ENCODE measurements at regions not wholly inside any gene's neighbourhood (a gene's known extent, or its start where the extent isn't known, plus 50 kb on each side); places are given as distances from the start of the nearest gene placed in this dataset.

DNA sequence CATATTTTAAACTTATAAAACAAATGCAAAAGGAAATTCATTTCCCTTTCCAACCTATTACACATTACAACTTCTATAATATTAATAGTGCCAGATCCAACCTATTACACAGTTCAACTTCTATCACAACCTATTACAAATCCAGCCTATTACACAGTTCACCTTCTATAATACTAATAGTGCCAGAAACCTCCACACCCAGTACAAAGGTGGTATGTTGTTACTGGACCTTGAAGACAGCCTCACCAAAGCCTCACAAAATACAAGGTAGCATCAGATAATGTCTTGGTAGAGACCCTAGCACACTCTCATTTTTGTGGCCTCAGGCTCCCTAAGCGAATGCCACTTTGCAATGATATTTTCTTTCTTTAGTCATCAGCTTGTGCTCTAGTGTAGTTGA is 68.7 kb upstream of the PELI2 start:
- Histone ChIP-seq H3K4me3 (no peak overlapping the region), H3K9me3 (no peaks in the 10 kb centered on the region), H3K27me3 (no peaks in the 10 kb centered on the region), H3K36me3 (no peaks in the 10 kb centered on the region), H3K4me1 (no peaks in the 10 kb centered on the region), H3K27ac (no peak overlapping the region)
- intact Hi-C loops (cut with DNase I): no loop called here
- WGBS, 2 donors: 94 to 97% methylated on average over 1 of the region's 1 CpG
- TF ChIP-seq, protein P1, sequence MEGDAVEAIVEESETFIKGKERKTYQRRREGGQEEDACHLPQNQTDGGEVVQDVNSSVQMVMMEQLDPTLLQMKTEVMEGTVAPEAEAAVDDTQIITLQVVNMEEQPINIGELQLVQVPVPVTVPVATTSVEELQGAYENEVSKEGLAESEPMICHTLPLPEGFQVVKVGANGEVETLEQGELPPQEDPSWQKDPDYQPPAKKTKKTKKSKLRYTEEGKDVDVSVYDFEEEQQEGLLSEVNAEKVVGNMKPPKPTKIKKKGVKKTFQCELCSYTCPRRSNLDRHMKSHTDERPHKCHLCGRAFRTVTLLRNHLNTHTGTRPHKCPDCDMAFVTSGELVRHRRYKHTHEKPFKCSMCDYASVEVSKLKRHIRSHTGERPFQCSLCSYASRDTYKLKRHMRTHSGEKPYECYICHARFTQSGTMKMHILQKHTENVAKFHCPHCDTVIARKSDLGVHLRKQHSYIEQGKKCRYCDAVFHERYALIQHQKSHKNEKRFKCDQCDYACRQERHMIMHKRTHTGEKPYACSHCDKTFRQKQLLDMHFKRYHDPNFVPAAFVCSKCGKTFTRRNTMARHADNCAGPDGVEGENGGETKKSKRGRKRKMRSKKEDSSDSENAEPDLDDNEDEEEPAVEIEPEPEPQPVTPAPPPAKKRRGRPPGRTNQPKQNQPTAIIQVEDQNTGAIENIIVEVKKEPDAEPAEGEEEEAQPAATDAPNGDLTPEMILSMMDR (IDR thresholded peaks at IDR 0.05): no peak
- DNase-seq: no peak
- ATAC-seq: no peak

DNA sequence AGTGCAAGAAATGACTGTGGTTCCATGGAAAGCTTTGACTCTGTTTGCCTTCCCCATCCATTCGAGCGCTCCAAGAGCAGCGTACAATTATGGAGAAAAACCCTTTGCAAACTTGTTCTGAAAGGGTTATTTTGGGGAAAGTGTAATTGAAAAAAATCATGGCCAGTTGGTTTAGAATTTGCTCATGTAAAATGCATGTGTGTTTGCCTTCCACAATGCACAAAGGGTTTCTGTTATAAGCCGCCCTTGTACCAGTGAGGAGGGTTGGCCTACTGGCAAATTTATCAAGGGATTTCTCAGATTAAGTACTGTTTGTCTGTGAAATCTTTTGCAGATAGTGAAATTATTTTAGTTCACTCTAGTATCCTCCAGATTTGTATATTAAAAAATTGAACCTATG is 62.7 kb upstream of the PELI2 start:
- intact Hi-C loops (cut with DNase I): no loop called here
- H3K27me3 ChIP-seq: peaks cover 0 to 5% (median 0%) of the 10 kb centered on the region in 7 donors
- no peaks in the 10 kb centered on the region for H3K36me3 ChIP-seq
- no peaks in the 10 kb centered on the region for H3K4me1 ChIP-seq
- no peaks in the 10 kb centered on the region for H3K9me3 ChIP-seq
- ATAC-seq (no peak), DNase-seq (no peak)
- WGBS, 2 donors: 83% methylated on average over 4 of the region's 4 CpGs
- TF ChIP-seq, protein P1 (IDR thresholded peaks at IDR 0.05): no peak
- no peak overlapping the region for H3K27ac ChIP-seq
- H3K4me3 ChIP-seq: no peak overlapping the region

DNA sequence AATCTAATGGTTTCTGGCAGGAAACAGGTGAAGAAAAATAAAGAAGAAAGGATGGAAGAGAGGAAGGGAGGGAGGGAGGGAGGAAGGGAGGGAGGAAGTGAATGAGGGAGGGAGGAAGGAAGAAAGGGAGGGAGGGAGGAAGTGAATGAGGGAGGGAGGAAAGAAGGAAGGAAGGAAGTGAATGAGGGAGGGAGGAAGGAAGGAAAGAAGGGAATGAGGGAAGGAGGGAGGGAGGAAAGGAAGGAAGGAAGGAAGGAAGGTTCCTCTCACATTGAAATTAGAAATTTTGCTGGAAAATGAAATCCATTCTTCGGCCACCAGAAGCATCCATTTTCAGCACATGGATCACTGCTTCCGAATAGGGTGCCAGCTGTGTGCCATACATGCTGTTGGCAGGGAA is 62.2 kb upstream of the PELI2 start:
- intact Hi-C loops (cut with DNase I): no loop called here
- Histone ChIP-seq H3K9me3 (no peaks in the 10 kb centered on the region), H3K4me1 (no peaks in the 10 kb centered on the region), H3K27me3 (peaks cover 0 to 5% (median 0%) of the 10 kb centered on the region in 7 donors), H3K4me3 (no peak overlapping the region), H3K27ac (no peak overlapping the region), H3K36me3 (no peaks in the 10 kb centered on the region)
- 81 to 88% methylated on average over 2 of the region's 2 CpGs for WGBS, 2 donors
- TF ChIP-seq, protein P1 (IDR thresholded peaks at IDR 0.05): no peak
- ATAC-seq (no peak), DNase-seq (no peak)

DNA sequence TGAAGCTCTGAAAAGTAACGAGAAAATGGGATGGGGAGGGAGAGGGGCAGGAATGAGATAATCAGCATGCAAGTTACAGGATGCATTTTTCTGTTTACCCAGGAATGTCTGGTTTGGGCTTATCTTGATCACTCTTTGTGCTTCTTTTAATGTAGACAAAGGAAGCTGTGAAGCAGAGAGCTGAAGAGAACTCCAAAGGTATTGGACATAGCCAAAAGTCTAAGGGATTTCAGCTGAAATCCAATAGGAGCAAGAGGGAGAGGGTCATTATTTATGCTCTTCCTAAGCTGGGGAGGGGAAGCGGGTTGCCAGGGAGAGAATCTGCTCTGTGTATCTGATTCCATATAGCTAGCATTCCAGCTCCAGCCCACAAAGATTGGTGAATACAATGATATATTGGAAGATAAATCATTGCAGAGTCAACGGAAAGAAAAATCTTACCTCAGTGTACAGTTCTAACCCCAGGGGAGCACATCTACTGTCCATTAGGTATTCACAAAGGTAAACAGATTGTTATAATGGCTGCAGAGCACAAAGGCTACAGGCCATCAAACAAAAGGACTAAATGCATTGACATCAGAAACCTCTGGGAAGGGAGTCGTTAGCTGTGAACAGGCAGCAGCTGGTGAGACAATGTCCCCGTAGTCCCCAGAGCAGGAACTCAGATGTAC is 61.0 kb upstream of the PELI2 start:
- TF ChIP-seq, protein P1 (IDR thresholded peaks at IDR 0.05): no peak
- H3K36me3 ChIP-seq: no peaks in the 10 kb centered on the region
- no peaks in the 10 kb centered on the region for H3K4me1 ChIP-seq
- no peak overlapping the region for H3K4me3 ChIP-seq
- no peak for ATAC-seq
- H3K27ac ChIP-seq: no peak overlapping the region
- no peak for DNase-seq
- intact Hi-C loops (cut with DNase I): no loop called here
- H3K27me3 ChIP-seq: peaks cover 0 to 10% (median 0%) of the 10 kb centered on the region in 7 donors
- H3K9me3 ChIP-seq: no peaks in the 10 kb centered on the region
- 69 to 78% methylated on average over 5 of the region's 5 CpGs for WGBS, 2 donors
